ENCODE measurements at regions not wholly inside any gene's neighbourhood (a gene's known extent, or its start where the extent isn't known, plus 50 kb on each side); places are given as distances from the start of the nearest gene placed in this dataset.

DNA sequence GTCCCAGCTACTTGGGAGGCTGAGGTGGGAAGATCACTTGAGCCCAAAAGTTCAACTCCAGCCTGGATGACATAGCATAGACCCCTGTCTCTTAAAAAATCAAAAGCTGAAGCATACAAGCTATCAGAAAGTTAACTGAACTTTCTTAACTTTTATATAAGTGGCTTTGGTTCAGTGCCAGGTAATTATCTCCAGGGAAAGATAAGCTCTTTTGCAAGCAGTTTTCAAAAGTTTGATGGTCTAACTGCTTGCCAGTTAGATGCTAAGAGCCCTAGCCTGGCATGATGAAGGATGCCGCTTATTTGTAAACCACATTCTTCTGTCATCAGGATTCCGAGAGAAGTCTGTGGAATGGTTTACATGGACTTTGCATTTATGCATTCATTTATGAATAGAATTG lies 409.1 kb downstream of the AEBP2 start:
- Mint-ChIP-seq H3K27me3 (ENCODE audit: insufficient read depth, unreplicated experiment) (no peaks in the 10 kb centered on the region), H3K27ac (ENCODE audit: unreplicated experiment) (no peak overlapping the region), H3K4me3 (ENCODE audit: unreplicated experiment) (no peak overlapping the region), H3K9me3 (ENCODE audit: unreplicated experiment) (peaks cover 14% of the 10 kb centered on the region), H3K36me3 (ENCODE audit: insufficient read depth, unreplicated experiment) (no peaks in the 10 kb centered on the region), H3K4me1 (ENCODE audit: low read depth, unreplicated experiment) (peaks cover 7% of the 10 kb centered on the region)
- Histone ChIP-seq H3K27me3 (replicated peaks; ENCODE audit: control insufficient read depth, insufficient read depth, low read length) (no peaks in the 10 kb centered on the region), H3K4me1 (no peaks in the 10 kb centered on the region), H3K4me3 (ENCODE audit: low read depth, low read length) (no peak overlapping the region), H3K9me3 (no peaks in the 10 kb centered on the region), H3K36me3 (ENCODE audit: control insufficient read depth, insufficient read depth, low read length) (no peaks in the 10 kb centered on the region)
- intact Hi-C loops (cut with micrococcal nuclease; ENCODE audit: unreplicated experiment) = no loop called here
- BruUV-seq (replicated peaks) = no TSS peak
- POLR2A ChIA-PET = no interaction called here
- CTCF ChIA-PET = no interaction called here
- TF ChIP-seq CTCF (IDR thresholded peaks at IDR 0.05; ENCODE audit: insufficient read depth in 1 of 2, low read depth in 1 of 2, low read length in 1 of 2, severe bottlenecking in 1 of 2, unreplicated experiment in 1 of 2) = no peak
- no peak for DNase-seq

GRCh38 chr12:19849208-19849607 lies 409.9 kb downstream of the AEBP2 start:
- no peaks in the 10 kb centered on the region for H3K27me3 ChIP-seq (replicated peaks; ENCODE audit: control insufficient read depth, insufficient read depth, low read length)
- H3K4me3 Mint-ChIP-seq (ENCODE audit: unreplicated experiment) = no peak overlapping the region
- ChIA-PET POLR2A (no interaction called here), CTCF (no interaction called here)
- no peak for DNase-seq
- intact Hi-C loops (cut with micrococcal nuclease; ENCODE audit: unreplicated experiment) = no loop called here
- H3K27ac Mint-ChIP-seq (ENCODE audit: unreplicated experiment) = no peak overlapping the region
- H3K4me1 ChIP-seq = no peaks in the 10 kb centered on the region
- H3K9me3 ChIP-seq = no peaks in the 10 kb centered on the region
- no peaks in the 10 kb centered on the region for H3K36me3 ChIP-seq (ENCODE audit: control insufficient read depth, insufficient read depth, low read length)
- no peaks in the 10 kb centered on the region for H3K36me3 Mint-ChIP-seq (ENCODE audit: insufficient read depth, unreplicated experiment)
- no peak overlapping the region for H3K4me3 ChIP-seq (ENCODE audit: low read depth, low read length)
- H3K9me3 Mint-ChIP-seq (ENCODE audit: unreplicated experiment) = peaks cover 14% of the 10 kb centered on the region
- H3K27me3 Mint-ChIP-seq (ENCODE audit: insufficient read depth, unreplicated experiment) = no peaks in the 10 kb centered on the region
- H3K4me1 Mint-ChIP-seq (ENCODE audit: low read depth, unreplicated experiment) = peaks cover 7% of the 10 kb centered on the region
- no TSS peak for BruUV-seq (replicated peaks)
- TF ChIP-seq CTCF (IDR thresholded peaks at IDR 0.05; ENCODE audit: insufficient read depth in 1 of 2, low read depth in 1 of 2, low read length in 1 of 2, severe bottlenecking in 1 of 2, unreplicated experiment in 1 of 2) = no peak

GRCh38 chr12:19850346-19851065 lies 411.2 kb downstream of the AEBP2 start:
- DNase-seq = no peak
- peaks cover 14% of the 10 kb centered on the region for H3K9me3 Mint-ChIP-seq (ENCODE audit: unreplicated experiment)
- BruUV-seq (replicated peaks) = no TSS peak
- H3K27me3 Mint-ChIP-seq (ENCODE audit: insufficient read depth, unreplicated experiment) = no peaks in the 10 kb centered on the region
- peaks cover 7% of the 10 kb centered on the region for H3K4me1 Mint-ChIP-seq (ENCODE audit: low read depth, unreplicated experiment)
- no peak overlapping the region for H3K27ac Mint-ChIP-seq (ENCODE audit: unreplicated experiment)
- Histone ChIP-seq H3K4me3 (ENCODE audit: low read depth, low read length) (no peak overlapping the region), H3K4me1 (no peaks in the 10 kb centered on the region), H3K27me3 (replicated peaks; ENCODE audit: control insufficient read depth, insufficient read depth, low read length) (no peaks in the 10 kb centered on the region), H3K9me3 (no peaks in the 10 kb centered on the region), H3K36me3 (ENCODE audit: control insufficient read depth, insufficient read depth, low read length) (no peaks in the 10 kb centered on the region)
- no peak for TF ChIP-seq CTCF (IDR thresholded peaks at IDR 0.05; ENCODE audit: insufficient read depth in 1 of 2, low read depth in 1 of 2, low read length in 1 of 2, severe bottlenecking in 1 of 2, unreplicated experiment in 1 of 2)
- intact Hi-C loops (cut with micrococcal nuclease; ENCODE audit: unreplicated experiment) = no loop called here
- no peak overlapping the region for H3K4me3 Mint-ChIP-seq (ENCODE audit: unreplicated experiment)
- POLR2A ChIA-PET = no interaction called here
- no peaks in the 10 kb centered on the region for H3K36me3 Mint-ChIP-seq (ENCODE audit: insufficient read depth, unreplicated experiment)
- CTCF ChIA-PET = no interaction called here
